ENCODE measurements at regions not wholly inside any gene's neighbourhood (a gene's known extent, or its start where the extent isn't known, plus 50 kb on each side); places are given as distances from the start of the nearest gene placed in this dataset.

DNA sequence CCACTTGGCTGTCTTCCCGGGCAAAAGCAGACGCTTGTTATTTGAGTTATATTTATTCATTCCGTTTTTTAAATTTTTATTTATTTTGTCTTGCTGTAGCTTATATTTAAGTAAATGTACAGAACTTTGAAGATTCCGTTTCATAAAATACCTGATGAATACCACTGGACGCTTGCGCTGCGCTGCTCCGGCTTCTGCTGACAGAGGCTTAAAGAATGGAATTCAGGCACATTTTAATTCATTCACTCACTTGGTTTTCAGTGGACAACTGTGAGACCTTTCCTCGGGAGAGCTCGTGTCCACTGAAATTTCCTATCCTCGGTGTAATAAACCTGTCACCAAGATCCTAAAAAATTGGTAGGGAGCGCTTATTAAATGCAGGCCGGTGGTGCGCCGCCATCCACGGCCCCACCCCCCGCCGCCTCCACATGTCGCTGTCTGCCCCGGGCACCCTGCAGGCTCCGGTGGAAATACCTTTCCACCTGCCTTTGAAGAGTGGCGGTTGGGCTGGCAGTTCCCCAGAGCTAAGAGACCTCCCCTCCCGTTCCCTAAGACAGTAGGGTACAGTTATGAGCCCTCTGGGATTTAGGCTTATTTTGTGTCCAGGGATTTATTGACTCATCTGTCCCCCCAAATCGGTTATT lies 62.5 kb upstream of the UBE2E1 start:
- no peak for TF ChIP-seq CTCF (IDR thresholded peaks at IDR 0.05)
- no peak for TF ChIP-seq POLR2A (IDR thresholded peaks at IDR 0.05)
